HPDE6-E6E7 (cell line): ENCODE measurements at regions not wholly inside any gene's neighbourhood (a gene's known extent, or its start where the extent isn't known, plus 50 kb on each side); places are given as distances from the start of the nearest gene placed in this dataset.

ENCODE experiments used
- DNase-seq: peaks from one replicate; pipeline ENCODE4 v3.0.0; 2011; ENCODE audit warnings: missing footprints; ENCODE audit errors: extremely low spot score

GRCh38 chr1:168867941-168868634 is 139.1 kb upstream of the DPT start:
- DNase-seq: no peak

- DNase-seq: no peak
These were observed 142.5 kb upstream of the DPT start for GRCh38 chr1:168871531-168871930.

- no peak for DNase-seq
These were observed 146.8 kb upstream of the DPT start for GRCh38 chr1:168875831-168876230.

GRCh38 chr1:168876830-168877229 is 147.8 kb upstream of the DPT start:
- no peak for DNase-seq

GRCh38 chr1:168879896-168880734 is 151.1 kb upstream of the DPT start:
- no peak for DNase-seq

GRCh38 chr1:168881656-168882260 is 152.8 kb upstream of the DPT start:
- DNase-seq: no peak

- DNase-seq: no peak
These were observed 158.4 kb upstream of the DPT start for GRCh38 chr1:168887381-168887780.

- DNase-seq: no peak
These were observed 159.4 kb upstream of the DPT start for GRCh38 chr1:168888418-168888817.

- DNase-seq: no peak
These were observed 163.9 kb upstream of the DPT start for GRCh38 chr1:168892931-168893330.

- peak; percentile 16 for DNase-seq
These were observed 164.4 kb upstream of the DPT start for GRCh38 chr1:168893359-168893801.

GRCh38 chr1:168894397-168894903 is 165.4 kb upstream of the DPT start:
- no peak for DNase-seq

- no peak for DNase-seq
These were observed 168.2 kb upstream of the DPT start for GRCh38 chr1:168897249-168897648.

- no peak for DNase-seq
These were observed 174.3 kb upstream of the DPT start for GRCh38 chr1:168903237-168903830.

- no peak for DNase-seq
These were observed 176.6 kb upstream of the DPT start for GRCh38 chr1:168905633-168906032.

- DNase-seq: no peak
These were observed 177.4 kb upstream of the DPT start for GRCh38 chr1:168906367-168906766.

- DNase-seq: peak; percentile 37
These were observed 178.0 kb upstream of the DPT start for GRCh38 chr1:168907053-168907452.

GRCh38 chr1:168907786-168908348 is 178.9 kb upstream of the DPT start:
- DNase-seq: no peak

GRCh38 chr1:168910403-168910802 is 181.4 kb upstream of the DPT start:
- DNase-seq: no peak

- no peak for DNase-seq
These were observed 182.4 kb upstream of the DPT start for GRCh38 chr1:168911370-168911769.

GRCh38 chr1:168913711-168914463 is 184.9 kb upstream of the DPT start:
- DNase-seq: no peak

- DNase-seq: no peak
These were observed 188.3 kb upstream of the DPT start for GRCh38 chr1:168917309-168917708.
